ENCODE measurements at regions not wholly inside any gene's neighbourhood (a gene's known extent, or its start where the extent isn't known, plus 50 kb on each side); places are given as distances from the start of the nearest gene placed in this dataset.
A peak's percentile ranks its signal among the peaks of the same experiment; 100 is the strongest.

- in situ Hi-C loops (cut with HindIII; ENCODE audit: low sequenced_read_pairs) = loop anchor here (25.0 kb wide), 1 partner anchor 132 kb away; no protein-coding TSS in a partner anchor
- peak; percentile 86 for DNase-seq (ENCODE audit: low read depth)
- TF ChIP-seq CTCF (IDR thresholded peaks at IDR 0.05; ENCODE audit: low read depth, low read length, missing control alignments) = no peak
- no peak overlapping the region for H3K4me3 ChIP-seq (ENCODE audit: low read depth, low read length)
Observed at GRCh38 chr13:93080587-93080986, 146.0 kb upstream of the GPC6 start.

DNA sequence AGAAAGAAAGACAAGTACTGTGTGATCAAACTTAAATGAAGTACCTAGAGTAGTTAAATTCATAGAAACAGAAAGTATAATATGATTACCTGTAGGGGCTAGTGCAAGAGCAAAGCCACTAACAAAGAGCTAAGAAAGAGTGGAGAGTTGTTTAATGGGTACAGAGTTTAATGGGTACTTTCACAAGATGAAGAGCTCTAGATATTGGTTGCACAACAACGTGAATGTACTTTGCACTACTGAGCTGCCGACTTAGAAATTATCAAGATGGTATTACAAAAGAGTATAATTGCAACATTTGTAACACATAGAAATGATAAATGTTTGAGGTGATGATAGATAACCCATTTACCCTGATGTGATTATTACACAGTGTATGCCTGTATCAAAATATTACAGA, 140.3 kb upstream of the GPC6 start:
- H3K4me3 ChIP-seq (ENCODE audit: low read depth, low read length) = no peak overlapping the region
- DNase-seq (ENCODE audit: low read depth) = no peak
- in situ Hi-C loops (cut with HindIII; ENCODE audit: low sequenced_read_pairs) = loop anchor here (25.0 kb wide), 1 partner anchor 126 kb away; no protein-coding TSS in a partner anchor
- TF ChIP-seq CTCF (IDR thresholded peaks at IDR 0.05; ENCODE audit: low read depth, low read length, missing control alignments) = no peak

DNA sequence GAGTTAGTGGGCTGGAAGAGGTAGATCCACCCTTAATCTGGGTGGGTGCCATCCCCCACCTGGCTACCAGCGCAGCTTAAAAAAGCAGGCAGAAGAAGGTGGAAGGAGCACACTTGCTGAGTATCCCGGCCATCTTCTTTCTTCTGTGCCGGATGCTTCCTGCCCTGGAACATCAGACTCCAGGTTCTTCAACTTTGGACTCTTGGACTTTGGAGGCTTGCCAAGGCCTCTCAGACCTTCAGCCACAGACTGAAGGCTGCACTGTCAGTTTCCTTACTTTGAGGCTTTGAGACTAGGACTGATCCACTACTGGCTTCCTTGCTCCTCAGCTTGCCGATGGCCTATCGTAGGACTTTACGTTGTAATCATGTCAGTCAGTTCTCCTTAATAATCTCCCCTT, 127.6 kb upstream of the GPC6 start:
- in situ Hi-C loops (cut with HindIII; ENCODE audit: low sequenced_read_pairs) = loop anchor here (25.0 kb wide), 1 partner anchor 113 kb away; no protein-coding TSS in a partner anchor
- no peak for DNase-seq (ENCODE audit: low read depth)
- no peak for TF ChIP-seq CTCF (IDR thresholded peaks at IDR 0.05; ENCODE audit: low read depth, low read length, missing control alignments)
- no peak overlapping the region for H3K4me3 ChIP-seq (ENCODE audit: low read depth, low read length)

GRCh38 chr13:93101226-93101734, 125.3 kb upstream of the GPC6 start:
- TF ChIP-seq CTCF (IDR thresholded peaks at IDR 0.05; ENCODE audit: low read depth, low read length, missing control alignments) = no peak
- in situ Hi-C loops (cut with HindIII; ENCODE audit: low sequenced_read_pairs) = no loop called here
- no peak overlapping the region for H3K4me3 ChIP-seq (ENCODE audit: low read depth, low read length)
- no peak for DNase-seq (ENCODE audit: low read depth)

GRCh38 chr13:93104270-93104669, 122.3 kb upstream of the GPC6 start:
- in situ Hi-C loops (cut with HindIII; ENCODE audit: low sequenced_read_pairs) = no loop called here
- H3K4me3 ChIP-seq (ENCODE audit: low read depth, low read length) = no peak overlapping the region
- DNase-seq (ENCODE audit: low read depth) = no peak
- TF ChIP-seq CTCF (IDR thresholded peaks at IDR 0.05; ENCODE audit: low read depth, low read length, missing control alignments) = no peak

GRCh38 chr13:93108111-93108601, 118.5 kb upstream of the GPC6 start:
- in situ Hi-C loops (cut with HindIII; ENCODE audit: low sequenced_read_pairs) = no loop called here
- no peak overlapping the region for H3K4me3 ChIP-seq (ENCODE audit: low read depth, low read length)
- no peak for DNase-seq (ENCODE audit: low read depth)
- TF ChIP-seq CTCF (IDR thresholded peaks at IDR 0.05; ENCODE audit: low read depth, low read length, missing control alignments) = no peak

Data from astrocyte of the cerebellum (primary cell).